ENCODE measurements at regions not wholly inside any gene's neighbourhood (a gene's known extent, or its start where the extent isn't known, plus 50 kb on each side); places are given as distances from the start of the nearest gene placed in this dataset.

DNA sequence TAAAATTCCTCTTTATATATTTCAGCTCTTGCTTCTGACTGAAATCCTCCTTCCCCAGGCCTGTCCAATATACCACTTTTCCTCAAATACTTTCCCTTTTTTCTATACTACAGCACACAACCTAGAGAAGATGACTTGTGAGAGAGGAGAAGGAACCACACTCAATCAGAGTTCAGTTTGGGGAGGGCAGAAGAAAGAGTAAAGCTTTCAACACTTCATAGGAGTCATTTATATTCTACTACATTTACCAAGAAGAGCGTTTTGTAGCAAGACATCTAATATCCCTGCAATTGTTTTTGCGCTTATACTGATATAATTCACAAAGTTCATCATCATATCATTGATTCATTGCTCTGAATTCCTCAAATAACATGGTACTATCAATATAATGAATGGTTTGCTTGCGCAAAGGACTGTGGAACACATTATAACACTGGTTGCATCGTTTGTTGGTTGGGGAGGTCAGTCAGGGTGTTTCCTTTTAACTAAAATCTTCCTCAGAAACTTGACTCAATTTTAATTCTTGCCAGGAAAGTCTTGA, 792.5 kb upstream of the CELF2 start:
- no peak for DNase-seq

- DNase-seq: no peak
These were observed 784.4 kb upstream of the CELF2 start for GRCh38 chr10:10233229-10233628.

DNA sequence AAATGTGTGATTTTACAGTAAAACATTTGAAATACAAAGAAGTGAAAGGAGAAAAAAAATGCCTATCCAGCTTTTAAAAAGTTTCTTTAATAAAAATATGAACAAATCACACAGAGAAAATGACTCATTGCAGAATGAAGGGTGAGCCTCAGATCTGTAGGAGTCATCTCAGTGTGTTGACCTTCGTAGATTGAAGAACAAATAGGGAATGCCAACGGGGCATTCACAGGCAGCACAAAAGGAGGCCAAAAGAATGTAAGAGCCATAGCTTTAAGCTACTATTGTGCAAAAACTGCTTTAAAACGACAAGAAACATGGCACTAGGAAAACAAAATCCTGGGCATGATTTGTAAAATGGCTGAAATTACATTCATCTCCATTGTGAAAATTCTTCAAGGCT, 782.7 kb upstream of the CELF2 start:
- DNase-seq: no peak

- no peak for DNase-seq
These were observed 770.1 kb upstream of the CELF2 start for GRCh38 chr10:10247585-10247984.

DNA sequence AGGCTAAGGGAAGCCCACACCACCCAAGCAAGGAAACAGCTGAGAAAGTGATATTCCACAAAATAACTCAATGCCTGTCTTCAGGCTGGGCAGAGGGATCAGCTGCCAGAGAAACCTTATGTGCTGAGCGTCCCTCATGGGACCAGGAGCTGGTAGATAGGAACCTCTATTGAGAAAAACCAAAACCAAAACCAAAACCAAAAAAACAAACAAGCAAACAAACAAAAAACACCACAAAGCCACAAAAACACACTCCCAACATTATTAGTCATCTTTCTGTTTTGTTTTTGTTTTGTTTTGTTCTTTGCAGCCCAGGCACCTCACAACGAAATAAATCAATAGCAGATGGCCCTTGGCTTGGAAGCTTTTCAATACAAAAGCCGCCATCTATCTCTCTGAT, 760.8 kb upstream of the CELF2 start:
- no peak for DNase-seq

GRCh38 chr10:10259013-10259412, 758.7 kb upstream of the CELF2 start:
- no peak for DNase-seq

- DNase-seq: no peak
These were observed 747.3 kb upstream of the CELF2 start for GRCh38 chr10:10270126-10271050.

- DNase-seq: no peak
These were observed 746.0 kb upstream of the CELF2 start for GRCh38 chr10:10271639-10272192.

DNA sequence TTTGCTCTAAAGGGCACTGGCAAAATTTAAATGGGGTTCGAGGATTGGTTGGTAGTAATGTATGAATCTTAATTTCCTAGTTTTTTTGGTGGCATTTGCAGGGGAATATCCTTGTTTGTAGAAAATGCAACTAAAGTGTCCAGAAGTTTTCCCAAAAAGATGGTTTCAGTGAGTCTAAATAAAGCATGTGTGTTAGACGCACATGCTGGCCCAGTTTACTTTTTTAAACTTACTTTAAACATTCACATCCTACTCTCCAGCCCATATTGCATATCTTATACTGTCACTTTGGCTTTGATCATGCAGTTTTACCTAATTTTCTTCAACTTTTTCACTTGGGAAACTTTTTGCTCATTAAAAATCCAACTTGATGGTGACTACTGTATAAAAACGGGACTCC, 744.0 kb upstream of the CELF2 start:
- no peak for DNase-seq

- no peak for DNase-seq
These were observed 737.8 kb upstream of the CELF2 start for GRCh38 chr10:10279906-10280305.

- no peak for DNase-seq
These were observed 725.2 kb upstream of the CELF2 start for GRCh38 chr10:10292501-10292900.

DNA sequence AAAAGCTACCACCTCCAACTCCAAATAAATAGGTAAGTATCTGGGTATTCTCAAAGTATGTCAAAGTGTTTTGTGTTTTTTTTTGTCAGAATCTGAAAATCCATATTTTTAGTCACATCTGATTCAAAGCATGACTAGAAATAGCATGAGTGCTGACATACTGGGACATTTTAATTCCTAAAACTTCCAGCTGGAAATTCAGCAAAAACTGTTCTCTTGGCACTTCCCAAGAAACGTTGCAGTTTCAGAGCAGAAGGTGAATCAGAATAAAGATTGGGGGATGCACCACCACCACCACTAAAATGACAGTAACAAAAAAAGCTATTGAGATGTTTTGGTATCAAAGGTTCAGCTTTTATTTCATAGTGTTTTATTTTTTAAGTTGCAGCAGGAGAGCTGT, 724.6 kb upstream of the CELF2 start:
- no peak for DNase-seq

DNA sequence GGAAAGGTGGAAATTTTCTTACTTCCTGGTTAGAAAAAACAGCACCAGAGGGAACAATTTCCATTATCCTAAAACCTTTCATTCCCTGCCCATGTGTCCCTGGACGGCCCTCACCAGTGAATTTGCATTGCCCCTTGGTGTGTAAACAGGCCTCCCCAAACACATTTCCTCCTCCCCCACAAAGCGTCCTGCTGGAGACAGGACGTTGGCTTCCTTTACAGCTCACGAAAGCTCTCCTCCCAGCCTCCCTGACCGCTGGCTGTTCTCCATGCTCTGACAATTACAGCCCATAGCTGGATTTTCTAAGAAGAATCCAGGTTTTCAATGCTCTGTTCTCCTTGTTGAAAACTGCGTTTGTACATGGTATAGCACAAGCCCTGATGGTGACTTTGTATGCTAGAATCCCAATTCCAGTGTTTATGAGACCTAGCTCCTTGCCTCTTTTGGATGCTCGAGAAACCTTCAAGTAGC, 724.2 kb upstream of the CELF2 start:
- DNase-seq: no peak

- DNase-seq: no peak
These were observed 723.3 kb upstream of the CELF2 start for GRCh38 chr10:10294184-10294880.

GRCh38 chr10:10294881-10295529, 722.7 kb upstream of the CELF2 start:
- DNase-seq: no peak

DNA sequence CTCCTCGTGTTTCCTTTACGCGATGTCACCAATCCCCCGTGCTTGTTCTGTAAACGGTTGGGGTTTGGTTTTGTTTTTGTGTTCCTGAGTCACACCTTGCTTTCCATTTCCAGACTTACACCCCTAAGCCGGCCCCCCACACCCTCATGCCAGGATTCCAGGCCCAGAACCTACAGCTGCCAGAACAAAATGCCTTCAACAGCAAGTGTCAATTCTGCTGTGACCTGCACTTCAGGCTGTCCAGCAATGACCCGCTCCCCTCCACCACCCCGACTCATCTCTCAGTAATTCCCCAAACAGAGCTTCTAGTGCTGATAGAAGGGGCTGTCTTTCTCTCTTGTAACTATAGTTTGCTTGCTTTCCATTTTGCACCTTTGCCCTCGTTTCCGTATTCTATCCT, 722.1 kb upstream of the CELF2 start:
- DNase-seq: no peak

DNA sequence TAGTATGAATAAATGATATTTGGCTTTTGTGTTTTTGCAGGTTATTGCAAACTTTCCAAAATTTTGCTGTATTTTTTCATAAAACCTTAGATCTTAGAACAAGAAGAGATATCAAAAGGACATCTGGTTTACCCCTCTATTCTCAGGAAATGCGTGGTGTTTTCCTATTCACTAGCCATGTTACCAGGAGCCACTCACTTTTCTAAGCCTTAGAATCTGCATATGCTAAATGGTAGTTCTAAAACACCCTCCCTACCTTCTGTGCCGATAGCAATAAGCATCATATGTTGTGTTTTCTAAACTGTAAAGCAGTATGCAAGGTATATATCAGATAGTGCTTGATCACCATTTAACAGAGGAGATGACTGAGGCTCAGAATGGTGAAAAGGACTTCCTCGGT, 715.0 kb upstream of the CELF2 start:
- no peak for DNase-seq

GRCh38 chr10:10307036-10307435, 710.6 kb upstream of the CELF2 start:
- no peak for DNase-seq

DNA sequence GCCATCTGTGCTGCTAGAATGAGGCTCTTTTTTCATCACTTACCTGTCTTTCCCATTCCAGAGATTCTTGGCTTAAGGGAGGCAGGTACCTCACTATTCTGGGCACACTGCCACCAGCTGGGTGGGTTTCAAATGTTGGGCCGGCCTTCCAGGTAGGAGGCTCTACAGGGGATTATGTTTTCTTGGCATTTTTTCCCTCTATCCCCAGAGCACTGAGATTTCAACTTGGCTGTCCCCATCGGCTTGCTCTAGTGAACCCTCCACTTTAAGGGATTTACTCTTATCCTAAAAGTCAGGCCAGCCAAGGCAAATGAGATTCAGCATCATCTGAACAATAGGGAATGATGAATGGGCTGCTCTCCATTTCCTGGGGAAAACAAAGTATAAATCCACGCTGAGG, 710.1 kb upstream of the CELF2 start:
- DNase-seq: no peak

DNA sequence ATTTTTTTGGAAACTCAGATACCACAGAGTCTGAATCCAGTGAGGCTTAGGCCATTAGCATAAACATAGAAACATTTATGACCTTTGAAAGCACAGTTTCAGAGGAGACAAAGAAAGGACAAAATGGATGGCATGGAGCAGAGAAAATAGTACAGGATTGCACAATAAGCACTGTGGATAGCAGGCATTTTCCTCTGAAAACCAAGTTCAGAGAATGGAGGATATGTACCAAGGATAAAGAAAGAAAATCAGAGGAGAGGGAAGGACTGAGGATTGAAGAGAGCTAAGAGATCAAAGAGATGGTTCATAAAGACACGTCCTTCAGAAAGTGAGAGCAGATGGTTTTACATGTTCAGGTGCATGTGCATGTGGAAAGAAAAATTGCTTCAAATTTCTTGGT, 707.2 kb upstream of the CELF2 start:
- DNase-seq: no peak

DNA sequence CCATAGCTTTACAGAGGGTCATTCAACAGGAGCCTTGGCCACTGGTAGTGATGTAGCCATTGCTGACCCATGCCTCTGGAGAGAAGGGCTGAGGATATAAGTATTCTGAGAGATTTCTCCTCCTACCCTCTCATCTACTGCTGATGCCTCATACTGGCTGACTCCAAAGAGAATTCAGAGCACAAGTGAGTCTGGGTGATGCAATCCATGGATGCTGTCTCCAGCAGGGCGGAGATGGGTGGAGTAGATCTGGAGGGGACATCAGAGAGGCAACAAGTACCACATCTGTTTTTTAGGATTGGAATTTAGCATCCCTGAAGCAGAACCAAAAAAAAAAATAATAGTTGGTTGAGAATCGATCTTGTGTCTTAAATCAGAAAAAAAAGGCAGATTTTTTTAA, 705.7 kb upstream of the CELF2 start:
- DNase-seq: no peak

DNA sequence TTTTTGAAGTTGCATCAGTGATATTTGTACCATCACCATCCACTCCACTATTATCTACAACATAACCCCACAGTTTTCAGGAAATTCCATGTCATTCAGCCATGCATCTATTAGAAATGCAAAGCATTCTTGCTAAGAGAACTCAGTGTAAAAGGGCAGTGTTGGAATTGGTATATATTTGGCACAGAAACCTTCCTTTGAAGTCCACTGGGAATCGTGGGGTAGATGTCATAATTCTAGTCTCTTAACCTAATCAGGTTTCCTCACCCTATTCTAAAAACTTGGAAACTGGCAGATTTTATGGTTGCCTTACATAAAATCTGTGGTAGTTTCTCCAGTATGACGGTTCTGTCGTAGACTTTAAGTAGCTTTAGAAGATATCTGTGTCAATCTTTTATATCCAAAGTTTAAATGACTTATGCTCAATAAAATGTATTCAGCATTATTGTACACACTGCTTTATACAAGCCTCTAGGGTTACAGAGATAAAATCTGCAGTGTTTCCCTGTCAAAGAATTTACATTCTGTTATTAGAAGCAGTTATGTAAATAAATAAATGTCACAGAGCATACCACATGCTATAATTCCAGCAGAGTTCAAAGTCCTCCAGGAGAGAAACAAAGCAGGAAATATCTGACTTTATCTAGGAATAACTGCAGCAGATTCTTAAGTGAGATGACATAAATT, 704.4 kb upstream of the CELF2 start:
- DNase-seq: no peak

- DNase-seq: no peak
These were observed 703.0 kb upstream of the CELF2 start for GRCh38 chr10:10314626-10315025.
